DMS153 treated with DMSO at 0.1 percent for 48 hours (cell line): ENCODE measurements at regions not wholly inside any gene's neighbourhood (a gene's known extent, or its start where the extent isn't known, plus 50 kb on each side); places are given as distances from the start of the nearest gene placed in this dataset.
"Not testable (repeated sequence)": the region's sequence is repeated elsewhere in the genome, so short reads cannot be mapped to it uniquely, and the experiment has no call there.

Source experiments
- DNase-seq: peaks from one replicate; lab custom pipeline; 2025; ENCODE audit not compliant: unreplicated experiment; lab: John Stamatoyannopoulos, UW

- no peak for DNase-seq
Measured at GRCh38 chr12:11446372-11446771, 51.0 kb upstream of the PRB2 start.

DNA sequence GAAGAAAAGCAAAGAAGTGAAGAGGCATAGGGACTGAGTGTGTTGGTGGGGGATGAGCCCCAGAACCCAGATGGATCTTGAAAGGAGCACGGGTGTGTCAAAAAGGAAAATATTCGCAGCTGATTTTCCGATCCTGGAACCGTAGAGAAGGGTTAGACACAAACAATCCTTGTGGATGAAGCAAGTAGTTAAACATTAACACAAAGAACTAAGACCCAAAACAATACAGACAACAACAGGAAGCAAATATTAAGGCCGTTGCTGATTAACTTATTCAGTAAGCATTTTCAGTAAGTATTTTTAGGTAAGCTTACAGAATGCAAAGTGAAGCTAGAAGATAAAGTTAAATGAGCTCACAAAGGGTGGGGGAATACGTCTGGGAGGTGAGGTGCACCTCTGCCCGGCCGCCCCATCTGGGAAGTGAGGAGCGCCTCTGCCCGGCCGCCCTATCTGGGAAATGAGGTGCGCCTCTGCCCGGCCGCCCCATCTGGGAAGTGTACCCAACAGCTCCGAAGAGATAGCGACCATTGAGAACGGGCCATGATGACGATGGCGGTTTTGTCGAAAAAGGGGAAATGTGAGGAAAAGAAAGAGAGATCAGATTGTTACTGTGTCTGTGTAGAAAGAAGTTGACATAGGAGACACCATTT, 62.8 kb upstream of the PRB2 start:
- no peak for DNase-seq

DNA sequence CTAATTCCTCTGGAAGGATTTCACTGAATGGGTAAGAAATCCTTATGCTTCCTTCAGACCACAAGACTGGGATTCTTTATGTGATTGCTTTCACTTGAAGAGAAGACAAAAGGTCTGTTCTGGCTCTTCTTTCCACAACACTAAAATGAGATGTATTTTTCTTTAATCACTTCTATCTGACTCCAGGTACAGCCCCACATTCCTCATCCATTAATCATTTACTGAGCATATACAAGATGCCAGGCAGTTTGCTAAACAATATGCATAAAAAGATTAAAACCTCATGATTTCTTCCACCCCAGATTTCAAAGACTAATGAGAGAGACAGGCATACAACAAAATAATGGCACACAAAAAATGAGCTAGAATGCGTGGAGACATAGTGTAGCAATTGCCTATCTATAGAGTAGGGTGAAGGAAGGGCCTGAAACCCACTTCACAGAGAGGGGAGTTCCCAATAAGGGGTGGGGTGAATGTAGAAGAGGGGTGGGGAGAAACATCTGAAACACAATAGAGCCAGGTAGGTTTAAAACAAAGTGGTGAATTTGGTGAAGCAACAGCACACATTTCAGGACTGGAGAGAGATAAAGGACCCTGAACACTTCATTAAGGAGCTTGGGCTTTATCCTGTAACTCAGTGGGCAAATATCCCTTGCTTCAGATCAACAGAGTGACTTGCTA, 65.1 kb upstream of the PRB2 start:
- no peak for DNase-seq

- no peak for DNase-seq
Measured at GRCh38 chr12:11461433-11461832, 66.1 kb upstream of the PRB2 start.

DNA sequence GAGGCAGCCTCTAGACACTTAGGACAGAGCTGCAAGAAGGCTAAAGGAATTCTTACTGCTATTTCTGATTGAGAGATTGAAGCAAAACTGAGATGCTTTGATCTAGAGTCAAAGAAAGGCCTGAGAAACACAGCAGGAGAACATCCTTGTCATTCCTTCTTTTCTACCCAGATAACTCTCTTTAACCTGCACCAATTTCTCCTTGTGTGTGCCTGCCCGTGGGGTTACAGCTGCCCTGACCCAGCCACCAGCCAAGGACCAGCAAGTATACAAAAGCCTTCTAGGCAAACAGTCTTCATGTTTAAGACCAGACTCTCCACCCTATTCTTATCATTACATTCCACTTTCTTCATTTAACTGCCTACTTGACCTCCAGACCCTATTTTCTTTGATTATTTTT, 81.7 kb upstream of the PRB2 start:
- no peak for DNase-seq

DNA sequence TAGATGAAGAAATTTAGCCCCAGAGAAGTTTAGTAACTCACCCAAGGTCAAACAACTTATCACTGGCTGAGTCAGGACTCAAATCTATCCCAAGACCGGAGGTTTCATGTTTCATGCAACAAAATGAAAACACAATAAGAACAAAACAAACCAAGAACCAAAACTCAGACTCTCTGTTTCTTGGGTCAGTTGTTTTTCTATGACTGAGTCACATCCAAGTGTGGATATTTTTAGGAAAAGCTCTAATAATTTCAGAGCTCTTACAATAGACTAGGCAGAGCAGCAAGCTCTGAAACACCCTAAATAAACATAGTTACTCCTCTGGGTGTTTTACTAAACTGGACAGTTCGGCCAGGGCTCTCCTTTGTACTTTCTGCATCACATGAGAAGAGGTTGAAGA, 87.6 kb upstream of the PRB2 start:
- no peak for DNase-seq

DNA sequence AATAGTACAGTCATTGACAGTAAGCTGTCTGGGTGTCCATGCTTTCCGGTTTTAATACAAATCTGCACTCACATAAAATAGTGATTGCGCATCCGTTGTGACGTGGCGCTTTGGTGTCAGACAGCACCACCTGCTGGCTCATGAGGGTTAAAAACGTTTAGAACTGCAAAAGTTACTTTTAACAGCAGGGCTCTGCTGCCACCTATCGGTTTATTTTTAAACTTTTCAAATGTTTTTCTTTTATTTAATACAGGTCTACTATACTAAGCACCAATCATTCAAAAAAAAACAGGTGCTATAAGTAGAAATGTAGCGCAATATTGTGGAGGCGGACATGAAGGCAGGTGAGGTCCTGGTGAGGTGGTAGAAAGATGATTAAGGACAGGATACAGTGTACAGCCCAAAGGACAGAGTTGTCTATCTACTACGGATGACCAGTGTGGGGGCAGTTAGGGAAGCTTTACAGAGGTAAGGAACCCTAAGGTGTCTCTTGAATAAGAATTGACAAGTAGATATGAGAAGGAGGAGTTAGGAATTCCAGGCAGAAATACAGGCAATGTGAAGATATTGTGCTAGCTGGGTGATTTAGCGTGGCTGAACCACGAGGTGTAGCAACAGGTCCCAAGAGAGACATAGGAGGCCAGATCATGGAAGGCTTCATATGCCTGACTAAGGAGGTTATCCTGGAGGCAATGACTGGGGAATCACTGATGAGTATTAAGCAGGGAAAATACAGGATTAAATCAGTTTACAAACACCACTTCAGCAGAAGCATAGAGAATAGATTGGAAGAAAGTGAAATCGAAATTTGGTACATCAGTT, 91.5 kb upstream of the PRB2 start:
- peak; percentile 89 for DNase-seq

DNA sequence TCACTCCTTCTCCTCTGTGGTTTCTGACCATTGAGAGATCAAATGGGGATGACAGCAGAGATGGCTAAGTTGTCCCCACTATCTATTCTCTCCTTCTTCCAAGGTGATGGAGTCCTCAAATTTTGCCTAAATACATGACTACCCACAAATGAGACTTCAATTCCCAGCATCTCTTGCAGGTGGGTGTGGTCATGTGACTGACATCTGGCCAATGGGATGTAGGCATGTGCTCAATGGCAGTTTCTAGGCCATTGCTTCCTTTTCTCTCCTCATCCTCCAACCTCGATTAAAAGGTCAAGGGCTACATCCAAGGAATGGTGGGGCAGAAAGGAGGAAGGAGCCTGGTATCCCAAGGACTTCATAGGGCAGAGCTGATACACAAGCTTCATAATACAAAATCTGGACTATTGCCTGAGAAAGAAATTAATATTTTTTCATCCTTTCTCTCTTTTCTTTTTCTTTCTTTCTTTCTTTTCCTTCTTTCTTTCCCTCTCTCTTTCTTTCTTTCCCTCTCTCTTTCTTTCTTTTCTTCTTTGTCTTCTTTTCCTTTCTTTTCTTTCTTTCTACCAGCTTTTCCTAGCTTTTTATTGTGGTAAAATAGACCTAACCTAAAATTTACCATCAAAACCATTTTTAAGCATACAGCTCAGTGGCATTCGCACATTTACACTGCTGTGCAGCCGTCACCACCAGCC, 100.9 kb upstream of the PRB2 start:
- no peak for DNase-seq

- no peak for DNase-seq
Measured at GRCh38 chr12:11497438-11497837, 102.1 kb upstream of the PRB2 start.

DNA sequence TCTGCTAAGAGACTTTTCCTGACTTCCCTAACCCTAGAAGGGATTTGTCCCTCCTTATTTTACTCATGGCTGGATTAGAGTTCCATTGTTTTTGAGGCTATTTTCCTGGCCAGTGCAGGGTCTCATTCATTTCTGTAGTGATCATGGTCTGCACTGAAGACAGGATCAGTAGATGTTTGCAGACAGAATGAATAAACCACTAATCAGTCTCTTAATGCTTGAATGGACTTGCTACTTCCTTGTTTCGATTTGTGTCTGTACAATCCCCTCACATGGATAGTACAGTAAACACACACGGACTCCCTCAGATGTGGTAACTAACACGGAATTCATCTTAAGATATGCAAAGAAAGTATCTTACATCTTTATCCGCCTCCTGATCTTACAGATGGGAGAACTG, 102.6 kb upstream of the PRB2 start:
- peak; percentile 5 for DNase-seq

GRCh38 chr12:11498574-11498973, 103.2 kb upstream of the PRB2 start:
- DNase-seq = not testable (repeated sequence)

- DNase-seq = peak; percentile 62
Measured at GRCh38 chr12:11499806-11500187, 104.4 kb upstream of the PRB2 start.

DNA sequence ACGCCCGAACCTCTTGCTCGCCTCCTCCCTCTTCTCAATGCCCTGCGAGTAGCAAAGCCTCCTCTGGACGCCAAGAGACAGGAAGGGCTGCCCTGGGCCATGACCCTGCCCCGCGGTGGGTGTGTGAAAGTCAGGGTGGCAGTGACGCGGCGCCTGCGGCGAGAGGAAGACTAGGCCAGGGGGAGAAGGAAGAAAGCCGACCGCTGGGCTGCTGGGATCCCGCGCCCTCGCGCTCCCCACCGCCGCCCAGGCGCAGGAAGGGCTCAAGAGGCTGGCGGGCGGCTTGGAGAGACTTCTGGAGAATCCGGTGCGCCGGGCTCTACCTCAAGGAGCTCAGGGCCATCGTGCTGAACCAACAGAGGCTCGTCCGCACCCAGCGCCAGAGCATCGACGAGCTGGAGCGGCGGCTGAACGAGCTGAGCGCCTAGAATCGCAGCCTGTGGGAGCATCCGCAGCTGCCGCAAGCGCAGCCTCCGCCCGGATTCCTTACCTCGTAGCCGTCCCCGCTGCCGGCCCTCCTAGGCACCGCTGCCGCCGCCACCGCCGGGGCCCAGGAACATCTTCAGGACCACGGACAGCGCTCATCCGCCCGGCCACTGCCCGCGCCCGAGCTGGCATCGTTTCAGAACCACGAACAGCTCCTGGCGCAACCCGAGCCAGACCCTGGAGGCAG, 105.0 kb upstream of the PRB2 start:
- DNase-seq = peak; percentile 62

DNA sequence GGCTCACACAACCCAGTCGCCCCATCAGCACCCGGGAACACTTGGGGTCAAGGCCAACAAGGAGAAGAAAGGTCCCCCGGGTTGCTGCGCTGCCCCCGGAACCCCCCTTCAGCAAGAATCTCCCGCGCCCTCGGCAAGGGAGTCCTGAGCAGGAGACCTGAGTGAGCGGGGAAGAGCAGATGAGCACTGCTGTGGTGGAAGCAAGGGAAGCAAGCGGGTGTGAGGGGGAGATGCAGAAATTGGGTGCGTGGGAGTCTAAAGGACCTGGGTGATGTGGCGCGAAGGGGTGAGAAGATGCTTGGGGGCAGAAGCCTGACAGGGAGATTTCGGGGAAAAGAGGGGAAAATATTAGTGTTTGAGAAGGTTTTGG, 105.5 kb upstream of the PRB2 start:
- DNase-seq = no peak

DNA sequence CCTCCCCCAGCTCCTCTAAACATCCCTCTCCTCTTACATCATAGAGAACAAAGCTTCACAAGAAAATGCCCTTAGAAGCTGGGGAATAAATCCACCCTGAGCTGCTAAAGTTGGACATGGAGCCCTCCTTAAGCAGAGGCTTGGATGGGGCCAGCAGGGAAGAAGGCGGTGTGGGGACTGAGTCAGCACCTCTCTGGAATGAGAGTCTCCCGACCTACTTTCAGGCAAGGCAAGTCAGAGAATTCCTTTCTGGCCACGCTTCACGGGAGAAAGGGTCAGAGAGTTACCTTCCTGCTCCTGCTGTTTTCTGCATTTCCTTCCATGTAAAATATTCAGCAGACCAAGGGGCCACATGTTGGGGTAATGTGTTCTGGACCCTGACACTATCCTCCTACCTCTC, 113.3 kb upstream of the PRB2 start:
- no peak for DNase-seq

- DNase-seq = no peak
Measured at GRCh38 chr12:11509326-11509725, 114.0 kb upstream of the PRB2 start.

GRCh38 chr12:11510671-11511070, 115.3 kb upstream of the PRB2 start:
- DNase-seq = no peak

DNA sequence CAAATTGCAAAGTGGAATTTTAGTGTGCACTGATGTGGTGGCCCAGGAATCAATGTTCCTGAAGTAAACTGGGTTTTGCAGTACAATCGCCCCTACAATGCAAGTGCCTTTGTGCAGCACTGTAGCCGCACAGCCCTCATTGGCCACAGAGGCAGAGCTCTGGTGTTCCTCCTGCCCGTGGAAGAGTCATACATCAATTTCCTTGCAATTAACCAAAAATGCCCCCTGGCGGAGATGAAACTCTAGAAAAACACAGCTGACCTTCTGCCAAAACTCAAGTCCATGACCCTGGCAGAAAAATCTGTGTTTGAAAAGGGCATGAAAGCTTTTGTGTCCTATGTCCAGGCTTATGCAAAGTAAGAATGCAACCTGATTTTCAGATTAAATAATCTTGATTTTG, 117.9 kb upstream of the PRB2 start:
- no peak for DNase-seq

DNA sequence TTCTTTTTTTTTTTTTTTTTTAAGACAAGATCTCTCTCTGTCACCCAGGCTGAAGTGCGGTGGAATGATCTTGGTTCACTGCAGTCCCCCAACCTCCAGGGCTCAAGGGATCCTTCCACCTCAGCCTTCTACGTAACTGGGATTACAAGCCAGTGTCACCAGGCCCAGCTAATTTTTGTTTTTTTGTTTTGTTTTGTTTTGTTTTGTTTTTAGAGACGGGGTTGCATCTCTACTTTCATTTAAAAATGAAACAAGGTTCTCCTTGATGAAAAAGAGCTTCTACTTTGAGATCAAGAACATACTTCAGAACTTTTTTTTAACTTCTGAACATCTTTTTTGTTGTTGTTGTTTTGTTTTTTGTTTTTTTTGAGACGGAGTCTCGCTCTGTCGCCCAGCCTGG, 121.7 kb upstream of the PRB2 start:
- no peak for DNase-seq

GRCh38 chr12:11524446-11524845, 125.0 kb upstream of the ETV6 start:
- DNase-seq = no peak

- no peak for DNase-seq
Measured at GRCh38 chr12:11534064-11534463, 115.4 kb upstream of the ETV6 start.
